MCF 10A (cell line): ENCODE measurements at regions not wholly inside any gene's neighbourhood (a gene's known extent, or its start where the extent isn't known, plus 50 kb on each side); places are given as distances from the start of the nearest gene placed in this dataset.

Experiments
- BruUV-seq: library from RNA; stranded (reverse); fragments of 400-500 nt; replicated peaks from 2 replicates; lab custom pipeline; 2021; lab: Mats Ljungman, UMichigan
- CTCF ChIA-PET: fragments of 300-600 bp; sonication (Branson Sonifier 250); formaldehyde crosslinking; extraction: SDS; loops from one replicate; lab custom pipeline; 2021; ENCODE audit warnings: antibody characterized with exemption, inconsistent platforms; lab: Yijun Ruan, JAX
- POLR2A ChIA-PET: fragments of 300-600, 350-650 bp; sonication (Branson Sonifier 250); formaldehyde crosslinking; extraction: SDS; loops from one replicate; lab custom pipeline; 2020; ENCODE audit warnings: antibody characterized with exemption, inconsistent platforms; lab: Yijun Ruan, JAX
- DNase-seq: peaks from one replicate; pipeline ENCODE4 v3.0.0-alpha.2; 2018; ENCODE audit not compliant: unreplicated experiment
- H3K27ac Mint-ChIP-seq: one replicate; pipeline ENCODE4 v1.8.0; 2022; ENCODE audit warnings: mild to moderate bottlenecking, low read depth, mixed read lengths; ENCODE audit not compliant: unreplicated experiment
- H3K27me3 Mint-ChIP-seq: one replicate; pipeline ENCODE4 v1.8.0; 2022; ENCODE audit warnings: mixed read lengths; ENCODE audit not compliant: insufficient read depth, unreplicated experiment
- H3K36me3 Mint-ChIP-seq: one replicate; pipeline ENCODE4 v1.8.0; 2022; ENCODE audit warnings: mild to moderate bottlenecking, moderate library complexity, mixed read lengths; ENCODE audit not compliant: insufficient read depth, unreplicated experiment
- H3K4me1 Mint-ChIP-seq: one replicate; pipeline ENCODE4 v1.8.0; 2022; ENCODE audit warnings: mixed read lengths; ENCODE audit not compliant: insufficient read depth, unreplicated experiment
- H3K4me3 Mint-ChIP-seq: one replicate; pipeline ENCODE4 v1.8.0; 2022; ENCODE audit warnings: mild to moderate bottlenecking, moderate library complexity, mixed read lengths; ENCODE audit not compliant: unreplicated experiment
- H3K9me3 Mint-ChIP-seq: one replicate; pipeline ENCODE4 v1.8.0; 2022; ENCODE audit warnings: mixed read lengths; ENCODE audit not compliant: unreplicated experiment
- CTCF ChIP-seq: fragments of 200-600 bp; IDR thresholded peaks from one replicate; pipeline ENCODE4 v1.8.0; 2022; ENCODE audit warnings: antibody characterized with exemption, mild to moderate bottlenecking; ENCODE audit not compliant: unreplicated experiment
- intact Hi-C: fragments of 100-400 bp; cut with micrococcal nuclease; formaldehyde crosslinking; loops from 2 replicates; pipeline ENCODE4 v1.14.1; 2022

- no peak overlapping the region for H3K4me3 Mint-ChIP-seq
- ChIA-PET CTCF (interaction anchor here (0.6 to 1.0 kb wide), 3 partner anchors 7 to 713 kb away, joined by 3 read pairs; no protein-coding TSS in a partner anchor), POLR2A (interaction anchor here (0.8 to 1.0 kb wide), 3 partner anchors 34 to 169 kb away, joined by 3 to 5 read pairs (median 5); no protein-coding TSS in a partner anchor)
- no peak for DNase-seq
- H3K27me3 Mint-ChIP-seq = no peaks in the 10 kb centered on the region
- intact Hi-C loops = no loop called here
- H3K36me3 Mint-ChIP-seq = no peaks in the 10 kb centered on the region
- no peak for TF ChIP-seq CTCF
- no peaks in the 10 kb centered on the region for H3K9me3 Mint-ChIP-seq
- no peak overlapping the region for H3K27ac Mint-ChIP-seq
- H3K4me1 Mint-ChIP-seq = peaks cover 28% of the 10 kb centered on the region
- BruUV-seq = no TSS peak
Measured at GRCh38 chr15:60086681-60087429, 82.7 kb downstream of the FOXB1 start.

GRCh38 chr15:60087561-60087960 is 83.5 kb downstream of the FOXB1 start:
- POLR2A ChIA-PET = interaction anchor here (0.6 to 1.7 kb wide), 5 partner anchors 9 to 170 kb away, joined by 3 to 8 read pairs (median 5); no protein-coding TSS in a partner anchor
- no peak overlapping the region for H3K27ac Mint-ChIP-seq

GRCh38 chr15:60090747-60091146 is 86.6 kb downstream of the FOXB1 start:
- intact Hi-C loops = loop anchor here (1.0 to 2.0 kb wide), 2 partner anchors 20 to 37 kb away; no protein-coding TSS in a partner anchor
- no peak for TF ChIP-seq CTCF
- CTCF ChIA-PET = interaction anchor here (0.7 to 6.0 kb wide), 7 partner anchors 11 to 339 kb away, joined by 3 to 40 read pairs (median 4); no protein-coding TSS in a partner anchor
- H3K4me3 Mint-ChIP-seq = peak overlapping the region; percentile 14
- H3K36me3 Mint-ChIP-seq = no peaks in the 10 kb centered on the region
- DNase-seq = no peak
- H3K27ac Mint-ChIP-seq = peak overlapping the region; percentile 81
- peaks cover 43% of the 10 kb centered on the region for H3K4me1 Mint-ChIP-seq
- no peaks in the 10 kb centered on the region for H3K9me3 Mint-ChIP-seq
- H3K27me3 Mint-ChIP-seq = no peaks in the 10 kb centered on the region
- BruUV-seq = no TSS peak
- POLR2A ChIA-PET = interaction anchor here (0.8 to 5.6 kb wide), 14 partner anchors 10 to 284 kb away, joined by 3 to 50 read pairs (median 8); no protein-coding TSS in a partner anchor

More at GRCh38 chr15:60087561-60087960, 83.5 kb downstream of the FOXB1 start:
- intact Hi-C loops = no loop called here
- BruUV-seq = no TSS peak
- H3K9me3 Mint-ChIP-seq = no peaks in the 10 kb centered on the region
- no peaks in the 10 kb centered on the region for H3K27me3 Mint-ChIP-seq
- H3K4me3 Mint-ChIP-seq = no peak overlapping the region
- no peak for DNase-seq
- H3K4me1 Mint-ChIP-seq = peaks cover 32% of the 10 kb centered on the region
- TF ChIP-seq CTCF = no peak
- CTCF ChIA-PET = interaction anchor here (0.6 to 1.1 kb wide), 4 partner anchors 8 to 714 kb away, joined by 3 read pairs; no protein-coding TSS in a partner anchor
- H3K36me3 Mint-ChIP-seq = no peaks in the 10 kb centered on the region

DNA sequence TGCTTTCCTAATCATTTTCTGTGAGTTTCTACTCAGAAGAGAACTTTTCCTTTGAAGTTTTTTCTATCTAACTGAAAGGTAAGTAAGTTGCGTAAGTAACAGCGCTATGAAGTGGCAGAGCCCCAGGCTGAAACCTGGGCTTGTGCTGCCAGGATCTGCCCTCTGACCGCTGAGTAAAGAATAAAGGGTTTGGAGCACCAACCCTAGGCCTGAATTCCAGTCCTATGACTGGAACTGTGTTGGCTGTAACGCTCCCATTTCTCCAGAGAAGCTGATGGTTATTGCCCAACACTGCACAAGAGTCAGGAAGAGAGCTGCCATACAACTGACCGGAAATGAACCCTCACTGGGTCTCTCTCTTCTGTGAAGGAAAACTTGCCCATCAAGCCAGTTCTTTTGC is 87.0 kb downstream of the FOXB1 start:
- H3K27me3 Mint-ChIP-seq = no peaks in the 10 kb centered on the region
- H3K4me3 Mint-ChIP-seq = no peak overlapping the region
- H3K4me1 Mint-ChIP-seq = peaks cover 43% of the 10 kb centered on the region
- POLR2A ChIA-PET = interaction anchor here (0.8 to 5.6 kb wide), 16 partner anchors 10 to 284 kb away, joined by 3 to 50 read pairs (median 6); no protein-coding TSS in a partner anchor
- no peaks in the 10 kb centered on the region for H3K9me3 Mint-ChIP-seq
- no peaks in the 10 kb centered on the region for H3K36me3 Mint-ChIP-seq
- CTCF ChIA-PET = interaction anchor here (0.6 to 6.0 kb wide), 6 partner anchors 12 to 236 kb away, joined by 3 to 40 read pairs (median 4); no protein-coding TSS in a partner anchor
- TF ChIP-seq CTCF = no peak
- BruUV-seq = no TSS peak
- peak; percentile 98 for DNase-seq
- intact Hi-C loops = loop anchor here (2.0 kb wide), 1 partner anchor 20 kb away; no protein-coding TSS in a partner anchor
- peak overlapping the region; percentile 81 for H3K27ac Mint-ChIP-seq
